ENCODE measurements at regions not wholly inside any gene's neighbourhood (a gene's known extent, or its start where the extent isn't known, plus 50 kb on each side); places are given as distances from the start of the nearest gene placed in this dataset.

GRCh38 chr9:82466616-82467260 is 478.2 kb downstream of the SPATA31D1 start:
- TF ChIP-seq, protein P1, sequence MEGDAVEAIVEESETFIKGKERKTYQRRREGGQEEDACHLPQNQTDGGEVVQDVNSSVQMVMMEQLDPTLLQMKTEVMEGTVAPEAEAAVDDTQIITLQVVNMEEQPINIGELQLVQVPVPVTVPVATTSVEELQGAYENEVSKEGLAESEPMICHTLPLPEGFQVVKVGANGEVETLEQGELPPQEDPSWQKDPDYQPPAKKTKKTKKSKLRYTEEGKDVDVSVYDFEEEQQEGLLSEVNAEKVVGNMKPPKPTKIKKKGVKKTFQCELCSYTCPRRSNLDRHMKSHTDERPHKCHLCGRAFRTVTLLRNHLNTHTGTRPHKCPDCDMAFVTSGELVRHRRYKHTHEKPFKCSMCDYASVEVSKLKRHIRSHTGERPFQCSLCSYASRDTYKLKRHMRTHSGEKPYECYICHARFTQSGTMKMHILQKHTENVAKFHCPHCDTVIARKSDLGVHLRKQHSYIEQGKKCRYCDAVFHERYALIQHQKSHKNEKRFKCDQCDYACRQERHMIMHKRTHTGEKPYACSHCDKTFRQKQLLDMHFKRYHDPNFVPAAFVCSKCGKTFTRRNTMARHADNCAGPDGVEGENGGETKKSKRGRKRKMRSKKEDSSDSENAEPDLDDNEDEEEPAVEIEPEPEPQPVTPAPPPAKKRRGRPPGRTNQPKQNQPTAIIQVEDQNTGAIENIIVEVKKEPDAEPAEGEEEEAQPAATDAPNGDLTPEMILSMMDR (IDR thresholded peaks at IDR 0.05; ENCODE audit: control insufficient read depth, extremely low read depth, insufficient read depth), result no peak
- H3K4me3 ChIP-seq (ENCODE audit: low read depth, low read length), result no peak overlapping the region
- DNase-seq (ENCODE audit: low read depth), result no peak

DNA sequence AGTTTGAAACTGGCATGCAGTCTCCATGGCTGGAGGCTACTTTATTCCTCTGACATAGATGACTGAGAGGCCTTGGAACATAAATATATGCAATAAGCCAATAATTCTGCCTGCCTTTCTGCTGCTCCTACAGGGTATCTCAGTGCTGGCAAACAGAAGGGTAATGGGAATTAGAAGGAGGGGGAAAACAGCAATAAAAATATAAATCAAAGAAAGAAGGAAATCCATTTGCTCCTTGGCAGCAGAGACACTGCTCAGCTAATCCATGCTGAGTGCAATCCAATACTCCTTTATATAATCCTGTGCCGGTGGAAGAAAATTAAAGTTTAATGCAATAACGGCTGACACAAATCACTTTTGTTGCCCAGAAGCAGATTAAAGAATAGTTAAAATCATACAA is 478.9 kb downstream of the SPATA31D1 start:
- no peak for DNase-seq (ENCODE audit: low read depth)
- no peak overlapping the region for H3K4me3 ChIP-seq (ENCODE audit: low read depth, low read length)

GRCh38 chr9:82474235-82474634 is 485.7 kb downstream of the SPATA31D1 start:
- TF ChIP-seq, protein P1 (IDR thresholded peaks at IDR 0.05; ENCODE audit: control insufficient read depth, extremely low read depth, insufficient read depth), result no peak
- no peak overlapping the region for H3K4me3 ChIP-seq (ENCODE audit: low read depth, low read length)
- DNase-seq (ENCODE audit: low read depth), result no peak

More for the DNA sequence above, 478.9 kb downstream of the SPATA31D1 start:
- TF ChIP-seq, protein P1 (IDR thresholded peaks at IDR 0.05; ENCODE audit: control insufficient read depth, extremely low read depth, insufficient read depth), result no peak

DNA sequence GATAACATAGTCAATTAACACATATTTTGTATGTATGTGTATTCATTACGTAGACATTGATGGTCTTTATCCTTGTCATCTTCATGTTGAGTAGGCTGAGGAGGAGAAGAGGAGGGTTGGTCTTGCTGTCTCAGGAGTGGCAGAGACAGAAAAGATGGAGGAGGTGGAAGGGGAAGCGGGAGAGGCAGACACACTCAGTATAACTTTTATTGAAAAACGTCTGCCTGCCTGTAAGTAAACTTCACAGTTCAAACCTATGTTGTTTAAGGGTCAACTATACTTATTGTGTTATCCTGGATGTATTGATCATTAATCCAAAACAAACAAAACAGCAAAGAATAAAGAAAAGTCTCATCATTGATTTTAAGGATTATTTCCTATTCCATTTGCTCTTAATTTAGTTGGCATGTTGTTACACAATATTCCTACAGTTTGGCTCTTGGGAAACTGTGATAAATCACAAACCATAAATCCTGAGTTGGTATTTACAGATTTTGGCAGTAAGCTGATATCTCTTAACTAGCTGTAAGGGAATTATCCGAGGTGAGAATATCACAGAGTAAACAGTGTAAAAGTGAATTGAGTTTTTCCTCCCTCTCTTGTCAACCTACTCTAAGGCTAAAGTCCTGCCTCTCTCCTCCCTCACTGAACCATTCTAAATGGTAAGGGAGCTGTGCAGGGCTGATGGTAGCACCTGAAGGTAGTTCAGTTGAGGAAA is 487.2 kb downstream of the SPATA31D1 start:
- TF ChIP-seq, protein P1 (IDR thresholded peaks at IDR 0.05; ENCODE audit: control insufficient read depth, extremely low read depth, insufficient read depth), result no peak
- no peak for DNase-seq (ENCODE audit: low read depth)
- no peak overlapping the region for H3K4me3 ChIP-seq (ENCODE audit: low read depth, low read length)

DNA sequence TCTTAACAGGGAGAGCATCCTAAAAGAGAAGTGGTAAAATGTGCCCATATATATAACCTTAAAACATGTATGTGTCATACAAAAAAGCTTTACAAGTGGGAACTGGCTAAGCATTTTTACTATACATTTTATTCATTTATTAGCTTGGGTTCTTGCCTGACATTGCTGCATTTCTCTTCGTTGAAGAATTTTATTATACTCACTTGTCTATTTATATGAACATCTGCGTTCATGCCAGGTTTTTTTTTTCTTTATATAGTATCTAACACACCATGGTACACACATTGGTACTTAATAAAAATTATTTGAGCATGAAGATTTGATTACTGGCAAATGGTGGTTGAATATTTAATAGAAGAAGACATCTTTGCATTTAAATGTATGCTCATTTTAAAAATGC is 492.3 kb downstream of the SPATA31D1 start:
- no peak overlapping the region for H3K4me3 ChIP-seq (ENCODE audit: low read depth, low read length)
- peak; percentile 52 for DNase-seq (ENCODE audit: low read depth)
- TF ChIP-seq, protein P1 (IDR thresholded peaks at IDR 0.05; ENCODE audit: control insufficient read depth, extremely low read depth, insufficient read depth), result no peak

DNA sequence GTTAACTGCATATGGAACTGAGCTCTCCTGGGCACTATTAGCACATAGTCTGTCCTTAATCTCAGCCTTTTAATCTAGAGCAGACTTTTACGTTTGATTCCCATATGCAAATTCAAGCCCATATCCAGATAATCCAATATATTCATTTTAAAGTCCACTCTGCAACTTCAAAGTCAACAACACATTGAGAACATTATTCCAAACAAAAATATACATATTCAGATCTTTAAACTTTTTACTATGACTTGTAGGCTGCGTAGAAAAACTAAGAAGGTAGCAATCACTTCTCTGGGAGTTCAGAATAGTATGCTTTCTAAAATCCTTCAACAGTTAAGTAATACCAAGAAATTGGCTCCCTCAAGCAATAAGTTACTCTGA is 499.4 kb downstream of the SPATA31D1 start:
- TF ChIP-seq, protein P1 (IDR thresholded peaks at IDR 0.05; ENCODE audit: control insufficient read depth, extremely low read depth, insufficient read depth), result no peak
- DNase-seq (ENCODE audit: low read depth), result no peak
- H3K4me3 ChIP-seq (ENCODE audit: low read depth, low read length), result no peak overlapping the region
